Mucosa of descending colon (tissue), 3 donors: ENCODE measurements at regions not wholly inside any gene's neighbourhood (a gene's known extent, or its start where the extent isn't known, plus 50 kb on each side); places are given as distances from the start of the nearest gene placed in this dataset.
A peak's percentile ranks its signal among the peaks of the same experiment; 100 is the strongest.

Experiments
- ATAC-seq: fragments of 200-7000 bp; cut with Tn5 transposase; one replicate; pipeline ENCODE4 v1.9.1; 2020; ENCODE audit warnings: mild to moderate bottlenecking, moderate library complexity
- DNase-seq, 3 donors: peaks; one replicate each; pipeline ENCODE4 v3.0.0-alpha.2; 2020
- H3K36me3 ChIP-seq: fragments of 200-600 bp; one replicate; pipeline ENCODE4 v1.8.0; 2021; ENCODE audit warnings: low read depth, mild to moderate bottlenecking
- H3K4me1 ChIP-seq: fragments of 200-600 bp; one replicate; pipeline ENCODE4 v1.8.0; 2021; ENCODE audit warnings: low read depth, mild to moderate bottlenecking
- H3K4me3 ChIP-seq: fragments of 200-600 bp; one replicate; pipeline ENCODE4 v1.8.0; 2021; ENCODE audit warnings: mild to moderate bottlenecking
- H3K9me3 ChIP-seq: fragments of 200-600 bp; one replicate; pipeline ENCODE4 v1.8.0; 2021; ENCODE audit warnings: mild to moderate bottlenecking
- intact Hi-C, 2 donors: fragments of 100-400 bp; cut with DNase I in 1 of 2; cut with micrococcal nuclease in 1 of 2; formaldehyde crosslinking; loops; one replicate each; pipeline versions ENCODE4 v1.11.0 to v1.11.1; 2022; cut with DNase I, micrococcal nuclease
- TF ChIP-seq, protein P1 (sequence below): fragments of 200-600 bp; IDR thresholded peaks from one replicate; pipeline ENCODE4 v1.8.0; 2022; ENCODE audit warnings: antibody characterized with exemption, mild to moderate bottlenecking
- donor health status: DM: no; HTN: no; CAD: no; lungs with moderate emphysema.
- donor health status: DM: no; HTN: no; CAD: no.
- donor health status: DM: no; HTN: yes; CAD: no.

DNA sequence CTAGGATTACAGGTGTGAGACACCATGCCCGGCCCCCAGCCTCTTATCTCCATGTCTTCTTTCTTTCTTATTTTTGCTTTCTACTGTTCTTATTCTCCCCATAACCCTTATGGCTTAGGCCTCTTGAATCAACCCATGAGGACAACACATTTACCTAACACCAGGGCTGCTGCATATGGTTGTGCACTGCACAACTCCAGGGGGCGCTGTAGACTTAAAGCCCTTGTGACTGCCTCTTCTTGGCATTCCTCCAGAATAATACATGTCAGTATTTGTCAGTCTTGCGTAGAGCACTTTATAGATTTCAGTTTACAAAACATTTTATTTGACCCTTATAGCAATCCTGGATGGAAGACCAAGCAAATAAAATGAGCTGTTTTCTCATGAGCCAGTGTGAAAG lies 225.0 kb upstream of the SALL1 start:
- ATAC-seq = no peak
- Histone ChIP-seq H3K4me3 (no peak overlapping the region), H3K36me3 (no peaks in the 10 kb centered on the region), H3K4me1 (no peaks in the 10 kb centered on the region), H3K9me3 (no peaks in the 10 kb centered on the region)
- no peak for DNase-seq
- intact Hi-C loops = no loop called here
- TF ChIP-seq, protein P1, sequence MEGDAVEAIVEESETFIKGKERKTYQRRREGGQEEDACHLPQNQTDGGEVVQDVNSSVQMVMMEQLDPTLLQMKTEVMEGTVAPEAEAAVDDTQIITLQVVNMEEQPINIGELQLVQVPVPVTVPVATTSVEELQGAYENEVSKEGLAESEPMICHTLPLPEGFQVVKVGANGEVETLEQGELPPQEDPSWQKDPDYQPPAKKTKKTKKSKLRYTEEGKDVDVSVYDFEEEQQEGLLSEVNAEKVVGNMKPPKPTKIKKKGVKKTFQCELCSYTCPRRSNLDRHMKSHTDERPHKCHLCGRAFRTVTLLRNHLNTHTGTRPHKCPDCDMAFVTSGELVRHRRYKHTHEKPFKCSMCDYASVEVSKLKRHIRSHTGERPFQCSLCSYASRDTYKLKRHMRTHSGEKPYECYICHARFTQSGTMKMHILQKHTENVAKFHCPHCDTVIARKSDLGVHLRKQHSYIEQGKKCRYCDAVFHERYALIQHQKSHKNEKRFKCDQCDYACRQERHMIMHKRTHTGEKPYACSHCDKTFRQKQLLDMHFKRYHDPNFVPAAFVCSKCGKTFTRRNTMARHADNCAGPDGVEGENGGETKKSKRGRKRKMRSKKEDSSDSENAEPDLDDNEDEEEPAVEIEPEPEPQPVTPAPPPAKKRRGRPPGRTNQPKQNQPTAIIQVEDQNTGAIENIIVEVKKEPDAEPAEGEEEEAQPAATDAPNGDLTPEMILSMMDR = no peak

DNA sequence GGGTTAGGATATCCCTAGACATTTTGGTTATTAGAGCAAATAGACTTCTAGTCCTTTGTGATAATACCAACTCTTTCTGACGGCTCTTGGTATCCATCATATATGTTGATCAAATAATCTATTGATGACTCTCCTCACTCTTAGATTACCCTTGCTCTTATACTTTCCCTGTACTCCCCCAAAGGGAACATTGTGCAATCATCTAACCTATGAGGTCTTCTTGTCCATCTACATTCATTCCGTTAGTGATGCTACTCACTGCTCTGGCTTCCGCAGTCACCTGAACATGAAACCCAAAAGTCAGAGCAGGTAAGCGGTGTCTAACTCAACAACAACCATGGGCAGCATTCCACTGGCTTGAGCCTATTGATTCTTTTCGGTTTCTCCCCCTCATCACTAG lies 223.7 kb upstream of the SALL1 start:
- Histone ChIP-seq H3K9me3 (no peaks in the 10 kb centered on the region), H3K4me3 (no peak overlapping the region), H3K4me1 (no peaks in the 10 kb centered on the region), H3K36me3 (no peaks in the 10 kb centered on the region)
- no peak for DNase-seq
- intact Hi-C loops = no loop called here
- TF ChIP-seq, protein P1 = no peak
- no peak for ATAC-seq

GRCh38 chr16:51374346-51374745 lies 223.3 kb upstream of the SALL1 start:
- no peaks in the 10 kb centered on the region for H3K36me3 ChIP-seq
- no peaks in the 10 kb centered on the region for H3K4me1 ChIP-seq
- H3K4me3 ChIP-seq = no peak overlapping the region
- TF ChIP-seq, protein P1 = no peak
- no peak for ATAC-seq
- intact Hi-C loops = no loop called here
- no peak for DNase-seq
- H3K9me3 ChIP-seq = no peaks in the 10 kb centered on the region

DNA sequence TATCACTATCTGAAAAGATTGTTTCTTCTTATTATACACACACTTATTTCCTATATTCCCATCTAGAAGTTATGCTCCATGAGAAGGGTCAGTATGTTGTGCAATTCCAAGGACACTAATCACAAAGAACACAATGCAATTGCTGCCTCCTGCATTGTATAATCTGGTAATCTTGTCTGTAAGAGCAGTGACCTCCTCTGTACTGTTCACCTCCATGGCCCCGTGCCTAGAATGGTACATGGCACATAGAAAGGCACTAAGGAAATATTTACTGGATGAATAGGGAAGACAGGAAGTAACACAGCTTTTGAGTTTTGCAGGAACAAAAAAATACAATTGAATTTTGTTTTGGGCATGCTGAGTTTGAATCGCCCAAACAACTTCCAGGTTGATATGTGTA lies 214.6 kb upstream of the SALL1 start:
- ATAC-seq (no peak), DNase-seq (no peak)
- intact Hi-C loops = no loop called here
- H3K4me3 ChIP-seq = no peak overlapping the region
- no peaks in the 10 kb centered on the region for H3K9me3 ChIP-seq
- H3K4me1 ChIP-seq = no peaks in the 10 kb centered on the region
- TF ChIP-seq, protein P1 = no peak
- H3K36me3 ChIP-seq = no peaks in the 10 kb centered on the region

GRCh38 chr16:51359141-51359955 lies 208.3 kb upstream of the SALL1 start:
- Histone ChIP-seq H3K4me3 (no peak overlapping the region), H3K4me1 (no peaks in the 10 kb centered on the region), H3K9me3 (no peaks in the 10 kb centered on the region), H3K36me3 (no peaks in the 10 kb centered on the region)
- peak in 1 of 3 donors; percentile 3 for DNase-seq
- intact Hi-C loops = no loop called here
- no peak for ATAC-seq
- TF ChIP-seq, protein P1 = no peak
